Panc1 (cell line): ENCODE measurements at regions not wholly inside any gene's neighbourhood (a gene's known extent, or its start where the extent isn't known, plus 50 kb on each side); places are given as distances from the start of the nearest gene placed in this dataset.
"Not testable (repeated sequence)": the region's sequence is repeated elsewhere in the genome, so short reads cannot be mapped to it uniquely, and the experiment has no call there.

Source experiments
- POLR2AphosphoS5 ChIP-seq: IDR thresholded peaks from 2 replicates; pipeline ENCODE4 v1.6.1; 2012; ENCODE audit warnings: mild to moderate bottlenecking, low read depth, low read length, moderate library complexity
- TCF7L2 ChIP-seq: IDR thresholded peaks from 2 replicates; pipeline ENCODE4 v1.6.1; 2011; ENCODE audit warnings: mild to moderate bottlenecking, low read depth, low read length, inconsistent platforms
- TF ChIP-seq, protein P1 (sequence below): fragments of 450-650 bp; IDR thresholded peaks from 2 replicates; pipeline ENCODE4 v1.5.1; 2017; ENCODE audit warnings: mild to moderate bottlenecking

DNA sequence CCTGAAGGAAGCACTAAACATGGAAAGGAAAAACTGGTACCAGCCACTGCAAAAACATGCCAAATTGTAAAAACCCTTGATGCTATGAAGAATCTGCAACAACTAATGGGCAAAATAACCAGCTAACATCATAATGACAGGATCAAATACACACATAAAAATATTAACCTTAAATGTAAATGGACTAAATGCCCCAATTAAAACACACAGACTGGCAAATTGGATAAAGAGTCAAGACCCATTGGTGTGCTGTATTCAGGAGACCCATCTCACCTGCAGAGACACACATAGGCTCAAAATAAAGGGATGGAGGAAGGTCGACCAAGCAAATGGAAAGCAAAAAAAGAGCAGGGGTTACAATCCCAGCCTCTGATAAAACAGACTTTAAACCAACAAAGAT, 87.7 kb upstream of the DNAJC1 start:
- TF ChIP-seq TCF7L2, POLR2AphosphoS5: not testable (repeated sequence)
- TF ChIP-seq, protein P1, sequence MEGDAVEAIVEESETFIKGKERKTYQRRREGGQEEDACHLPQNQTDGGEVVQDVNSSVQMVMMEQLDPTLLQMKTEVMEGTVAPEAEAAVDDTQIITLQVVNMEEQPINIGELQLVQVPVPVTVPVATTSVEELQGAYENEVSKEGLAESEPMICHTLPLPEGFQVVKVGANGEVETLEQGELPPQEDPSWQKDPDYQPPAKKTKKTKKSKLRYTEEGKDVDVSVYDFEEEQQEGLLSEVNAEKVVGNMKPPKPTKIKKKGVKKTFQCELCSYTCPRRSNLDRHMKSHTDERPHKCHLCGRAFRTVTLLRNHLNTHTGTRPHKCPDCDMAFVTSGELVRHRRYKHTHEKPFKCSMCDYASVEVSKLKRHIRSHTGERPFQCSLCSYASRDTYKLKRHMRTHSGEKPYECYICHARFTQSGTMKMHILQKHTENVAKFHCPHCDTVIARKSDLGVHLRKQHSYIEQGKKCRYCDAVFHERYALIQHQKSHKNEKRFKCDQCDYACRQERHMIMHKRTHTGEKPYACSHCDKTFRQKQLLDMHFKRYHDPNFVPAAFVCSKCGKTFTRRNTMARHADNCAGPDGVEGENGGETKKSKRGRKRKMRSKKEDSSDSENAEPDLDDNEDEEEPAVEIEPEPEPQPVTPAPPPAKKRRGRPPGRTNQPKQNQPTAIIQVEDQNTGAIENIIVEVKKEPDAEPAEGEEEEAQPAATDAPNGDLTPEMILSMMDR = not testable (repeated sequence)
